HG02642 (cell line): ENCODE measurements at regions not wholly inside any gene's neighbourhood (a gene's known extent, or its start where the extent isn't known, plus 50 kb on each side); places are given as distances from the start of the nearest gene placed in this dataset.

ENCODE experiments used
- ATAC-seq: cut with Tn5 transposase; IDR thresholded peaks from one replicate; pipeline ENCODE4 v1.9.1; 2021; ENCODE audit warnings: mild to moderate bottlenecking; ENCODE audit not compliant: unreplicated experiment, poor library complexity

DNA sequence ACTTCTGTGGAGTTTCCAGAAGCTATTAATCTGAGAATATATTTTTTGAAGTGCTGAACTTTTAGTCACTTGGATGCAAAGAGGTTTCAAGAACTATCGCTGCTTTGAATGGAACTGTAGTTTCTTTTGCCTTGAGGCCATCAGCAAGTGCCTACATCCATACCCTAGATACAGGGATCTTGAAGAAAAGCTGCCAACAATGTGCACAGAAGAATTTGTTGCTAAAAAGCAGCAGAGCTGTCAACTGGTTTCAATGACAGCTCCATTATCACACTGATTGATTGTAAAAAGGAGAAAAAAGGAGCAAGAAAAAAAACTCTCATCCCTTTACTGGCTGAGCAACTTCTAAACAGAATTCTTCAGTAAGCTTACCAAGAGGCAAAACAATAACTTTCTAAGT lies 251.0 kb upstream of the NRSN1 start:
- no peak for ATAC-seq

DNA sequence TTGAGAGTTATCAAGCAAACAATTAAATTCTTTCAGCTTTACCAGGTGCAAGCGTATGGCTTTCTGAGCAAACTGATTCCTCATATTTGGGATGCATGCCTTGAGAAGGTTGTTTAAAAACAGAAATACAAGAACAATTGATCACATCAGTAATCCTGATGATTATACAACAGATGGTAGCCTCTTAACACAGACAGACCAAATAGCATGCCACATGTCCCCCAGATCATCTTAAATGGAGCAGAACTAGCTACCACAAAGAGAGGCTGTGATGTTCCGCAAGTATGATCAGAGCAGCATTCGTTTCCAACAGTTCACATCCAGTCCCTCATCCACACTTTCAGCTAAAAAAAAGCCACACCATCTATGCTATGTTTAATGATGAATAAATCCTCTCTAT lies 246.2 kb upstream of the NRSN1 start:
- ATAC-seq: no peak

DNA sequence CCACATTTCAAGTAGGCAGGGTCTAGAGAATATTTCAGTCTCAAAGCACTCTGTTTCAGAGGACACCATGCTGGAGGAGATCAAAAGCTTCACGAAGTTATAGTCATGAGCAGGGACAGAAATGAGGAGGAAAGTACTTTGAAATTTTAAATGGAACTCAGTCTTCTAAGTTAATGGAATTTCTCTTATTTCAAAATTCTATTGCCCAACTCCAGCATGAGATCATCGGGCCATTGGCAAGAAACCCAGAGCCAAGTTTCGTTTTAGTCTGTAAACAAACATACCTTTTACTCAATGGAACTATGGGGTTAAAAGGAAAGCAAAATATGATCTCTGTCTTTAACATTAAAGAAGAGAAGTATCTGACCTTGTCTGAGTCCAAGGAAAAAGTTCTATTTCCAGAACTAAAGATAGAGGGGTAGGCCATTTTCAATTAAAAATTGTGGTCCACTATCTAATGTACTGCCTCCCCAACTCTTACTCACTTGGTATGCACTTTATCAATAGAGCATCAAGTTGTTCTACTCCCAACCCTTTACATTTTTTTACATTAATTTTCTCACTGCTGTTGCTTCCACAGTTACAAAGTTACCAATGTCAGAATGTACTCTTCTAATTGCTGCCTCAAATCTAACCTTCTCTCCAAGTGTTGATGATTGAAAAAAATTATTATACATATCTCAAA lies 235.3 kb upstream of the NRSN1 start:
- ATAC-seq: no peak

DNA sequence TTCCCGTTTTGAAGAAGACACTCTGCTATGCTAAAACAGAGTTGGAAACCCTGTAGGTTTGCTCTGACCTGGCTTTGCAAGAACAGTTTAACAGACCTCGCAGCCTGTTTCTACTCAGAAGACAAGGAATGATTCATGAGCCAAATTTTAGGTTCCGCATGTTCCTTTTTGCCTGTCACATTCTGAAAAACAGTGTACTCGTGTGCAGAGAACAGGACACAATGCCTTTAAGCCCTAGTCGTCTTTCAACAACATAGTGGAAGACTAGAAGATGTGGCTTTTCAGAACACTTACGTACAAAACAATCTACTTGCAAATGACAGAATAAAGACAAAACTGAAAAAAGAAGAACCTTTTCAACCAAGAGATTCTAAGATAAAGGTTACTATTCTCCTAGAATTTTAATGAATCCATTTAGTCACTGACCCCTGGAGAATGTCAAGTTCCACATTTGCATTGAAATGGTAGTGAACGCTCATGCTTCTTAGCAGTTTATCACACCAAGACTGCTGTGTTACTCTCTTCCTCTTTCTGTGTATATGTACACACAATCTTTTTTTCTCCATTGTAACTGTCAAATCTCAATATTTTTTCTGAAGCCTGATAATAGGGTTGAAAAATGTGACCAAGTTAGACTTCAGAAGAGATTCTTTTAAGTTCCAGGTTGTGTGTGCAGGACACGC lies 220.7 kb upstream of the NRSN1 start:
- no peak for ATAC-seq

DNA sequence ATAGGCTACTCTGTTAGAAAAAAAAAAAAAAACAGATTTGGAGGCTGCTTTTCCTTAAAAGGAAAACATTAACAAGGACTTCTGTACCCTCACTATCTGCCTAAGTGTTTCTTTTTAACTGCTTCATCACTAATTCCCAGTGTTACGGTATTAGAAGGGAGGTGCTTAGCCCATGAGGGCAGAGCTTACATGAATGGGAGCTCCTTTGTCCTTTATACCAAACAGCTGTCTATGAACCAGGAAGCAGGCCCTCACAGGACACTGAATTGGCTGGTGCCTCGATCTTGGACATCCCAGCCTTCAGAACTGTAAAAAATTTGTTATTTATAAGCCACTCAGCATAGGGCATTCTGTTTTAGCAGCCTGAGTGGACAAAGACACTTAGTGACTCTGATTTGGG lies 215.6 kb upstream of the NRSN1 start:
- no peak for ATAC-seq

DNA sequence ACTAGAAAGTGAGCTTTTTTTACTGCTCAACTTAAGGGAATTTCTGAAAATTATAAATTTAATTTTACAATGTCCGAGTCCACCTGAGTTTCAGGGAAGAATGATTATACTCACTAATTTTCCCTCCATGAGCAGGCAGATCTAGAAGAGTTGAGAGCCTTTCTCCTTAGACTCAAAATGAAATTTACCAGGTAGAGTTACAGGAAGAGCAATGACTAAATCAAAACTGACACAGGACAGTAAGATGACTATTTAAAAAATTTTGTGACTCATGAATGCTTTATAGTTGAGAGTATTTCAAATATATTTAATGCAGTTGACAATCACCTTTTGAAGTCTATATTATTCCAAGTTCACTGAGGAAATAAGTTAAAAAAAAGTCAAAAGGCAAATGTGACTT lies 198.1 kb upstream of the NRSN1 start:
- no peak for ATAC-seq

DNA sequence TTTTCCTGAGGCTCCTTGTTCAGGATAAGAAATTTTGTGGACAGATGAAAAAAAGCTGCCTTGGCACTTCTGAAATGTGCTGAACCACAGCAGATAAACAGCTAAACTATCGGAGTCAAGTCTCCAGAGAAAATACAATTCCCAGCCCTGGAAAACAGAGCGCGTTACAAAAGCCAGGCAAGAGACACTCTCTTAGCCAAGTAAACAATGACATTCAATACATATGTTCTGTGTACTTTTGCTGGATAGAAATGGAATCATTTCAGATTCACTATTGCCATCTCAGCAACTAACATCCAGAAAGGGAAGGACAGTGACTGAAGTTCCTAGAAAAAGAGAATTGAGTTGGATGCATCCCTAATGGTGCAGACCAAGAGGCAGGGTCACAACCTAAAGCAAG lies 196.8 kb upstream of the NRSN1 start:
- no peak for ATAC-seq

DNA sequence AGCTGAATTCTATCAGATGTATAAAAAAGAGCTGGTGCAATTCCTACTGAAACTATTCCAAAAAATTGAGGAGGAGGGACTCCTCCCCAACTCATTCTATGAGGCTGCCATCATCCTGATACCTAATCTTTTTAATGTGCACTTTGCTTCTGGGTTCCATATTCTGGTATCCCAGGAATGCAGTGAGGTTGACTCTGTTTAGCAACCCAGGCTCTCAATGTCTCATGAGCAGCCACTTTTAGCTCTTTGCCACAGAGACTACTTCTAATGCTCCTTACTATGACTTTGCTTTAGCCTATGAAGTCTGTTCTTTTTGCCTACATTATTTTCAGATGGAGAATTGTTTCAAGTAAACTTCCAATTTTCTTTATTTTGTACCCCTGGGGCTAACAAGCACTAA lies 185.5 kb upstream of the NRSN1 start:
- ATAC-seq: no peak

DNA sequence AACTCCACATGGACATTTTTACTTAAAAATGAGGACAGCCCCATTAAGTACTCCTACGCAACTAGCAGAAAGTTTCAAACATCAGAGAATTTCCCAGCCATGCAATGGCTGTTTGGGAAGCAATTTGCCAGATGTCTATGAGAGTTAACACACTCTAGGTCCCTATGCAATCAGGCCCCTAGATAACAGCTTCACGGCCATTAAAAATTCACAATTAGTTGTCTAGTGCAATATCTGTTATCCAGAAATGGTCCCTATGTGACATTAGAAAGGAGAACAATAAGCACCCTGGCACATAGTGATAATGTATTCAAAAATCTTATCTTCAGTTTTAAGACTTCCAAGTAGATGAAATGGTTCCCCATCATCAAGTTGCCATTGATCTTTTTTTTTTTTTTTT lies 174.3 kb upstream of the NRSN1 start:
- ATAC-seq: no peak

DNA sequence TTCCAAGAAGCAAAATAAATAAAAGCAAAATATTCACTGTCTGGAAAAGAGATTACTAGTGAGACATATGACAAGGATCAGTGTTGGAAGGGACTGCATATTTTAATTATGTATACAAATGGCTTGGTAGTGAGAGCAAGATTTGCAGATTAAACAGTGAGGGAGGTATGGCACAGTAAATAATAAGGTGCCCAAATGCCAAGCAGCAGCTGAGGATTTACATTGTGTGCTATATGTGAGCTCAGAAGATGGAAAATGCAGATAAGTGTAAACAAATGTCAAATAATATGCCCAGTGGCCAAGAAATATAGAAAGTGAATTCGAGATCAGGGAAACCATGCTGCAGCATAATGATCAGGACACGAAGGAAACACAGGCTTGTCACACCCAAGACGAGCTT lies 173.8 kb upstream of the NRSN1 start:
- ATAC-seq: no peak

DNA sequence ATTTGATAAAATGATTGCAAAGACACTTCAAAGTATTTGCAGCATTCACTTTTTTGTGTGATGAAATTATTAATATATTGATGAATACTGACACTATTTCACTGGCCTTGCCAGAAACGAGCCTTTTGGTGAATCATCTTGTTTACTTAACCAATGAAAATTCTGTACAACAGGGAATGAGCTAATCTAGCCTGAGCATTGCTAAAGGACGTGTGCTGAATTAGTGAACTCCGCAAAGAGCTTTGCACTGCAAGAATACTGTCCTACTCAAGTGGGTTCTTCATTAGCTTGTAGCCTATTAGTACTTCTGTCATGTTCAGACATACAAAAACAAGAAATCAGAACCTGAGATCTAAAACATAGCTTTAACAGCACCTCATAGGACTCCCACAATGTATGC lies 172.0 kb upstream of the NRSN1 start:
- ATAC-seq: no peak

DNA sequence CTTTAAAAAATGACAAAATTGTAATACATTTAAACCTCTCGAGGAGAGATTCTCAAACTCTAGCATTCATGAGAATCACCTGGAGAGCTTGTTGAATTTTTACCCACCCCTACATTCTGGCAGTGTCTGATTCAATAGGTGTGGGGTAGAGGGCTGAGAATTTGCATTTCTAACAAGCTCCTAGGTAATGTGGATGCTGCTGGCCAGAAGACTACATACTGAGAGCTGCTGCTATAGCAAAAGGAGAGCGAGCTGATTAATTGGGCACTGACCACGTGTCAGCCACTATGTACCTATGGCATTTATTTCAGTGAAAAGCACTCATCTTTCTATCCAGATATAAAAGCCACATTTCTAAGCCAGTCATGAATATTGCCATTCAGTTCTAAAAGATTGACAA lies 169.0 kb upstream of the NRSN1 start:
- ATAC-seq: no peak

DNA sequence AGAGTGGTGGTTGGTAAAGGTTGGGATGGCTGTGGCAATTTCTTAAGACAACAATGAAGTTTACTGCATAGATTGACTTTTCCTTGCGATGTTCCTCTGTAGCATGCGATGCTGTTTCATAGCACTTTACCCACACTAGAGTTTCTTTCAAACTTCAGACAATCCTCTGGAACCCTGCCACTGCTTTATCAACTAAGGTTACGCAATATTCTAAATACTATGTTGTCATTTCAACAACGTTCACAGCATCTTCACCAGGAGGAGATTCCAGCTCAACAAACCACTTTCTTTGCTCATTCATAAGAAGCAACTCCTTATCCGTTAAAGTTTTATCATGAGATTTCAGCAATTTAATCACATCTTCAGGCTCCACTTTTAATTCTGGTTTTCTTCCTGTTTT lies 161.2 kb upstream of the NRSN1 start:
- no peak for ATAC-seq

DNA sequence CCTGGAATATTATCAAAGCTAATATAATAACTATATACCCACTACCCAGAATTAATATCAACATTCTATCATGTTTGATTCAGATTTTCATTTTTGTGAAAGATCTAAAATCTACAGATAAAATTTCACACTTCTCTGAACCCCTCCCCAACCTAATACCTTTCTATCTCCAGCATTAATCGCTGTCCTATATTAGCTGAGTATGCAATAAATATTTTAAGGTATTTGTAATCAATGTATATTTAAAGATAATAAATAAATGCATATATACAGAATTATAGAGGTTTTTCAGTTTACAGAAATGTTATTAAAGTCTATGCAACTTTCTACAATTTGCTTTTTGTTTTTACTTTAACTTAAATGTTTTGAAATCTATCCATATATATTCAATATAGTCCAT lies 156.7 kb upstream of the NRSN1 start:
- ATAC-seq: no peak

DNA sequence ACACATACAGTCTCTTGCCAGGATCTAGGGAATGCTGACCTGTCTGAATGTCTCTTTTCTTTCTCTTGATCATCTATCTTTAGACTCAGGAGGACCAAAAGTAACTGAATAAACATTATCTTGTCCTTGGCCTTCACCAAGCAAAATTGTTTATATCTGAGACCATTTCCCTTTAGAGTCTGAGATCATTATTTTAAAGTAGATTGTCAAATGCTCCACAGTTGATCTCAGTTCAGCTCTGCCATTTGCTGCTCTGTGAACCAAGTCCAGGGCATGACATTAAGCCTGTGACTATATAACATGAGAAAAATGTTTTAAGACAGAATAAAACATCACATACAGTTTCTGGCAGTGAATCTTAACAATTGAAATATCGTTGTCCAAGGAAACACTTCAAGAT lies 148.3 kb upstream of the NRSN1 start:
- no peak for ATAC-seq

DNA sequence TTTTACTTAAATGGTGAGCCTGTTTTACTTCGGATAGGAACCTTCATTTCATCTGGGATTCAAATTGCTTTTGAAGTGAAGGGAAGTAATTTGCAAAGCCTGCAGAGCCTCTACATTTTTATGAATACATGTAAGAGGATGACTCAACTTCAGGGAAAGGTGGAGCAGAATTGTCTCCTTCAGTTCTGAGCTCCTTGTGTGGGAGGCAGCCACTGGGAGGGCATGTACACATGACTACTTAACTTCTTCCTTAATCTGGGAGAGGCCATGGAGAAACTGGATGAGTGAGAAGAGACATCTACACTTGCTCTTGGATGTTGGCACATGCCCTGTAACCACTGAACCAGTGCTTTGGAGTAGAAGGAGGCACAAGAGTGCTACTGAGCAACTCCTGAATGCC lies 145.1 kb upstream of the NRSN1 start:
- no peak for ATAC-seq

DNA sequence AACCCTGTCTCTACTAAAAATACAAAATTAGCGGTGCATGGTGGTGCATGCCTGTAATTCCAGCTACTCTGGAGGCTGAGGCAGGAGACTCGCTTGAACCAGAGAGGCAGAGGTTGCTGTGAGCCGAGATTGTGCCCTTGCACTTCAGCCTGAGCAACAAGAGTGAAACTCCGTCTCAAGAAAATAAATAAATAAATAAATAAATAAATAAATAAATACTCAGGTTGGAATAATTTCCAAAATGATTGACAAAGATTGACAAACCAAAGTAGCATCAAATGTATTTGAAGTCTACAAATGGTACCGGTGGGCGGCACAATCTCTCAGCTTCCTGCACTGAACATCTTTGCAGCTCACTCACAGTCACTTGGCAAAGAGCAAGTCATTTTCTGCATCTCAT lies 144.1 kb upstream of the NRSN1 start:
- no peak for ATAC-seq

DNA sequence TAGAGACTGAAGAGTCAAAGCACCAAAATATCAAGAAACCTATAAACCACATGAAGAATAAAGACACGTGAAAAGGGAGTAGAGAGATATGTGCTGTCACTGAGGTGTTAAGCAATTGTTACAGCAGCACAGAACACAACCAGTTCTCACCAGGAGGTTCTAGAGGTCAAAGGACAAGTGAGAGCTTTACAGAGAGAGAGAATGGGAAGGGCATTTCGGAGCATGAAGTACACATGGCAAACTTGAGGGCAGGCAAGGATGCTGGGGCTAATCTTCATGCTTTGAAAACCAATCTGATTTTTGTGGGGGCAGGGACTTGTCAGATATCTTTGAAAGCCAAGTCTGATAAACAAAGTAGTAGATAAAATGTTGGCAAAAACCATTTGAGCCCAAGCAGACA lies 142.3 kb upstream of the NRSN1 start:
- ATAC-seq: no peak

DNA sequence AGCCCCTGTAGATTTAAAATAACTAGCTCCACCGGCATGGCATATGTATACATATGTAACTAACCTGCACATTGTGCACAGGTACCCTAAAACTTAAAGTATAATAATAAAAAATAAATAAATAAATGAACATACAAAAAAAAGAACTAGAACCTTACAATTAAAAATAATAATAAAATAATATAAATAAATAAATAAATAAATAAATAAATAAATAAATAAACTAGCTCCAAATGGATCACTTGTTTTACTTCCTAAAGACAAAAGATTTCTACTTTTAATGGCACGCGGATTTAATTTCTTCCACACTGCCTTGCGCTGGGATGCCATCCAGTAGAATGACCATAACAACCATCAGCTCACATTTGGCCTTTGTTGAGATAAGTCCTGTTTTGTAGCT lies 141.0 kb upstream of the NRSN1 start:
- no peak for ATAC-seq

DNA sequence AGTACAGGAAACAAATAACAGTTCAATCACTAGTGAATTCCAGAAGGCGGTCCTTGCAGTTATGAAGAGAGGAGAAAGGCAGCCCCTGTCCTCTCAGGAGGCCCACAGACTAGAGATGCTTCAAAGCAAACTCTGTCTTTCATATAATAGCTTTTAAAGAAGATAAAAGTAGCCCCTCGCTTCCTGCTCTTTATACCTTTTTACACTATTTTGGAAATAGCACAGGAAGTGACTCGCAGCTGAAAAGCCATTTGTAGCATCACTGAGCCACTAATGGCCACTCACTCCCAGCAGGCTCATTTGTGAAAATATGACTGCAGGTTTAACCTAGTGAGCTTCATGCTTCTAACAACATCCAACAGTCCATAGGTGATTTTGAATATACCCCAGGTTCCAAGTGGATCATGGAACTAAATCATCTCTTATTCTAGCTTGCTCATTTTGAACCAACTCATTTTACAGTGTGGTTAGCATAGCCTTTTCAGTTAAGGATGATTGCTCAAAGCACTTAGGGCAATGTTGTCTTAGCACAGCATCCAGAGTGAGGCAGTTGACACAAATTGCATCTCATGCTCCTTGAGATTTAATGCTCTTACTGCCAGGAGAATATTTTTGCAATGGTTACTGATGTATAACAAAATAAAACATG lies 136.0 kb upstream of the NRSN1 start:
- no peak for ATAC-seq

DNA sequence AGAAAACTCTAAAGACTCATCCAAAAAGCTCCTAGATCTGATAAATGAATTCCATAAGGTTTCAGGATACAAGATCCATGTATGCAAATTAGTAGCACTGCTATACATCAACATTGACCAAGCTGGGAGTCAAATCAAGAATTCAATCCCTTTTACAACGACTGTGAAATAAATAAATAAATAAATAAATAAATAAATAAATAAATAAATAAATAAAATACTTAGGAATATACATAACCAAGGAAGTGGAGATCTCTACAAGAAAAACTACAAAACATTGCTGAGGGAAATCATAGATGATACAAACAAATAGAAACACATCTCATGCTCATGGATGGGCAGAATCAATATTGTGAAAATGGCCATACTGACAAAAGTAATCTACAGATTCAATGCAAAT lies 132.0 kb upstream of the NRSN1 start:
- ATAC-seq: no peak

DNA sequence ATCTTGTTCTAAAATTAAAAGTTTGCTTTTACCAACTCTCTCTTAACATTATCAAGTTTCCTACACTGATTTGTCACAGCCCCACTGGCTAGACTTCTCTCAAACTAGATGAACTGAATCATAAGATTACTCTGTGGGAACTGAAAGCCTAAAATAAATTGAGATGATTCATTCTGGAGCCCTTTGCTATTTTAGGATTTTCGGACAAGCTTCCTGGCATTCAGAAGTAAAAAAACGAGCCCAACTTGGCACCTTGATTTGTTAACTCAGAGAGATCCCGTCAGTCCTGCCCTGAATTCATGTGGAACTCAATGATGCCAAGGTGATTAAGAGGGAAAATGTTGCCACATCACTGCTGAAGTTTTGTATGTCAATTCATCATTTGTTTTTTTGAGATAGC lies 122.0 kb upstream of the NRSN1 start:
- ATAC-seq: no peak
